HG02852 (cell line): ENCODE measurements at regions not wholly inside any gene's neighbourhood (a gene's known extent, or its start where the extent isn't known, plus 50 kb on each side); places are given as distances from the start of the nearest gene placed in this dataset.
"Not testable (repeated sequence)": the region's sequence is repeated elsewhere in the genome, so short reads cannot be mapped to it uniquely, and the experiment has no call there.

Source experiments
- ATAC-seq: cut with Tn5 transposase; IDR thresholded peaks from one replicate; pipeline ENCODE4 v1.9.1; 2021; ENCODE audit warnings: mild to moderate bottlenecking, moderate library complexity; ENCODE audit not compliant: unreplicated experiment

GRCh38 chr5:36521838-36522745 is 84.3 kb upstream of the SLC1A3 start:
- no peak for ATAC-seq

GRCh38 chr5:36522746-36523065 is 83.7 kb upstream of the SLC1A3 start:
- no peak for ATAC-seq

- ATAC-seq: no peak
Observed at GRCh38 chr5:36523450-36523849, 83.0 kb upstream of the SLC1A3 start.

DNA sequence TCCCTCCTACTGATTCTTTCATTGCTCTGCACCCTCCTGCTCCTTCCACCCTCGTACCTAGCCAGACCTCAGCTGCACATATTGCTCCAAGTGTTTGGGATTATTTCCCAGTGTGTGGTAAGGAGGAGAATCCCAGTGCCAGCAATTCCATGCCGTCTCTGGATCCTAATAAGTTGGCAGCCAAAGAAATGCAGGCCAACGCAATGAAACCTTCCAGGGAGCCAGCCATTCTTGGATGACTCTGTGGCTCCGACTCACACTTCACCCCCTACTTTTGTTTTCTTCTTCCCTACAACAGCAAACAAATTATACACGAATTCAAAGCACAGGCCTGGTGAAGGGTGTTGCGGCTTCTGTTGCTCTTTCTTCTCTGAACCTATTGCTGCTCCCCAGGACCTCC is 82.5 kb upstream of the SLC1A3 start:
- ATAC-seq: no peak

DNA sequence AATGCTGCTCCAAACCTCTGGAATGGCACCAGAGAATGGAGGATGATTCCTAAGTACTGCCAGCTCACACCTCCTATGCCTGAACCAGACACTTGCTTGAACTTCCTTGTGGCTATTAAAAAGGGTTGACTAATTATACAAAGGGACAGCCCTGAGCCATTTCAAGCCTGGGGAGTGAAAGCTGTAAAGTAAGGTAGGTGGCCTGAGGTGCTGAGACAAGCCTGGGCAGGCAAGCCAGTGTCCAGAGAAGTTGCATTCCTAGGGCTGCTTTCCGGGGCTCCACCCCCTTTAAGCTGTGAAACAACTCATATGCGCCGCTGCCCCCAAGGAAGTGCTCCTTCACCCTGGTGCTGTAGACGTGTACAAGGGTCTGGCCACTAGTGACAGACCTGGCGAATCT is 79.9 kb upstream of the SLC1A3 start:
- ATAC-seq: no peak

GRCh38 chr5:36528588-36528987 is 77.8 kb upstream of the SLC1A3 start:
- no peak for ATAC-seq

- ATAC-seq: no peak
Observed at GRCh38 chr5:36529142-36529541, 77.3 kb upstream of the SLC1A3 start.

DNA sequence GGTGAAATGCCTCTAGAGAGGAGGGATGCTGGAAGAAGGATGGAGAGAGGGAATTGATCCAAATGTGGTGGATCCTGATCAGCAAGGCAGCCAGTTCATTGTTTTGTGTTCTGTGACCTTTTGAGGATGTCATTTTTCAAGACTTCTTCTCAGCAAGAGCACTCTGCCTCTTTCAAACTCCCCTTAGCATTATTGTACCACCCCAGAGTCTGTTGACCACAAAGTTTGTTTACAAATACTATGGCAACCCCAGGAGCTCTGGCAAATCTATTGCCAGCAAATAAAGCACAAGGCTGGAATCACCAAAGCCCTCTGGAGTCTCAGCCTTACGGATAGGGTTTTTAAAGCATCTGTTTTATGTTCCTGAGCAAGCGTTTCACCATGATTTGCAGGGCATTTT is 76.2 kb upstream of the SLC1A3 start:
- no peak for ATAC-seq

DNA sequence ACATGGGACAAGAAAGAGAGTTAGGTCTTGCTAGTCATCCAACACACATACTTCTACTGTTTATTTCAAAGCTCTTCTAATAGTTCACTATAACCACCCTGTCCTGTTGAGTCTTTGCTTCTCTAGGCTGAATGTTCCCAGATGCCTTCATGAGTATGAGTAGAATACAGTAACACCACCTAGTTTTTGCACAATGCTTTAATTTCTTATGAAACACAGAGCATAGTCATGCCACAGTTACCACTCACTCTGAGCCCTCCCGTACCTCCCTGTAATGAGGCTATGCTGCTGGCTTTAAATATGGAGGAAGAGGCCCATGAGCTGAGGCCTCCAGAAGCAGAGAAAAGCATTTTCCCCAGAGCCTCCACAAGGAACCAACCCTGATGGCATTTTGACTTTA is 75.0 kb upstream of the SLC1A3 start:
- no peak for ATAC-seq

DNA sequence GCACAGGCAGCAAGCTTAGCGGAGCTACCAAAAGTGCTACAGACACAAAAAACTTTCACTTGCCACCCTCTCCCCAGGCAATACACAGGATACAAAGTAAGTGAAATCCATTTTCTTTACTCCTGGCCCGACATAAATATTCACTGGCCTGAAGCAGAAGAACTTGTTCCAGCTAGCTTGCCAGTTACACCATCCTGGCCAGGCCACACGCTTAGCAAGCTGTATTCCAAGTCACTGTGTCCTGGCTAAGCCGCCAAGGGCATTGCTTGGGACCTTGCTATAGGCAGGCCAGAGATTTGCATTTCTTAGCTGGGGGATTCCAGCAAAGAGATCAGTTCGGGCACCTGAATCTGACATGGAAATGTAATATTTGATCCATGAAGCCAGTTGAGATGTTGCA is 71.0 kb upstream of the SLC1A3 start:
- no peak for ATAC-seq

DNA sequence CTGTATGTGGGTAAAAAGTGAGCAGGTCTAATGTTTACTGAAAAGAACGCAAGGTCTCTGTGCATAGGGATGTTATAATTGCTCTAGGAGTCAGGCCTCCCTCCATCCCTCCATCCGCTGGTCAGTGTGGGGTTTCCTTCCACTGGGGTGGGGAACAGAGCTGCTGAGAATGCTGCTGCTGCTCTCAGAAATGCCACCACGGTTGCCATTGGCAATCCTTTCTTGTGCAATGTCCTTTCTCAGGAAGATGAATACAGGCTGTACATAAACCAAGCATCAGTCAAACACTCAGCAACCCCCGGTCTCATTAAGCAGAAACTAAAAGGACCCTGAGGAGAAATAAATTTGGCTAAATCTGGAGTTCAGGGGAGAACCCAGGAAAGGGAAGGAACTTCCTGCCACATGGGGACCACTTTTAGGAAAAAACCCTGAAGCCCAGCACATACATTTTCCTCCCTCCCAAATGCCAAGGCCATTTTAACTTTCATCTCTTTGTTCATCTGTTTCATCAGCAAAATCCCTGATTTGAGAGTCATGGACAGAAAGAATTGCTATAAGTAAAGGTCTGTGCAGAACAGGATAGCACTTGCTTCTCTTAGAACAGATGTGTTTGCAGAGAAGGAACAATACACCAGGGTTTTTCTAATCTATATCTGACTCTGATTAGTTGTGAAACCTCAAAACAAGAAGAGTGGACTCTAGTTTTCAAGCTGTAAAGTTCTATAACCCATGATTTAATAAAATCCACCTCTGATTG is 70.4 kb upstream of the SLC1A3 start:
- ATAC-seq: no peak

GRCh38 chr5:36536616-36537005 is 69.8 kb upstream of the SLC1A3 start:
- ATAC-seq: no peak

DNA sequence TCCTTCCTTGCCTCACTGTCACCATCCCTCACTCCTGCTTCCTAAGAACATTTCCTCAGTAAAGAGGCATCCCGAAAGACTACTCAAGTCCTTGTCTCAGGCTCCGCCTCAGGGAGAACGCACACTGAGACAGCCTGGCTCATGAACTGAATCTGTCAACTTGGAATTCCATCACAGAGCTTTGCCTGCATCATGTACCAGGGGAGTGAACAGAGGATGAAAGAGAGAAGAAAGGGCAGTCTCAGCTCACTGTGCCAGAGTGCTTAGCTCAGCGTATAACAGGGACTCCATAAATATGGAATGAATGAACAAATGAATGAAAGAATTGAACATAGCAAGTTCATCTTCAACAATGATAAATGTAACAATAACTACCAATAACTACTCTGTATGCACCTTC is 68.7 kb upstream of the SLC1A3 start:
- ATAC-seq: no peak

DNA sequence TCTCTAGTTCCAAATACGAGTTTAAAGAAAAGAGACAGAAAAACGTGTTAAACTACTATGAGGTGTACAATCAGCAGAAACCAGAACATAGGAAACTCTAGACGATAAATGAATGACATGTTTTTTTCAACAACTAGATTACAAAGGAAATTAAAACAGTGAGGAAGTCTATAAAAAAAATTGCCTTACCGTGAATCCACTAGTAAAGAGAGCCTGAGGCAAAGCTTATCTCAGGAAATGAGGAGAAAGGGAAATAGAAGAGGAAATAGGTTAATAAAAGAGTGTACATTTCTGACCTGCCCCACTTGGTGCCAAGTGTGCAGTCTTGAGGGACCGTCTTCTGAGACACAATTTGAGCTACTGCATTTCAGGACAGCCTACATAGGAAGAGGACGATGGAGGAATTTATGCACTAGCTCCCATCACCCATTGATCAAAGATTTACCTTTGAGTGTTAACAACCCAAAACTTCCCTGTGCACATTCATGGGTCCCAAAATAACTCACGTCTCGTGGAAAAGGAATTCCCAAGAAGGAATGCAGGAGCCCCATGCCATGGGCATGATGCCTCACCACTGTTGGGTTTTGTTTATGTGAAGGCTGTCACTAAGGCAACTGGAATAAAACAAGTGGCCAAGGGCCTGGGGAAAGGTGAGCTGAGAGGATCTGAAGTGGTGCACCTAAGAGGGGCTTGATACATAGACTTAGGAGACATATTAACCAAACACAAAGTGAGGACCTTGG is 53.6 kb upstream of the SLC1A3 start:
- ATAC-seq: no peak

DNA sequence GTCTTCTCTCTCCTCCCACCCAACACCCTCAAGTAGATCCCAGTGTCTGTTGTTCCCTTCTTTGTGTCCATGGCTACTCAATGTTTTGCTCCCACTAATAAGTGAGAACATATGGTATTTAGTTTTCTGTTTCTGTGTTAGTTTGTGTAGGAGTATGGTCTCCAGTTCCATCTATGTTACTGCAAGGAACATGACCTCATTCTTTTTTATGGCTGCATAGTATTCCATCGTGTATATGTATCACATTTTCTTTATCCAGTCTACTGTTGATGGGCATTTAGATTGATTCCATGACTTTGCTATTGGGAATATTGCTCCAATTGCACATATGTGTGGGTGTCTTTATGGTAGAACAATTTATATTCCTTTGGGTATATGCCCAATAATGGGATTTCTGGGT is 51.4 kb upstream of the SLC1A3 start:
- ATAC-seq: not testable (repeated sequence)
